GM12872 (cell line): ENCODE measurements at regions not wholly inside any gene's neighbourhood (a gene's known extent, or its start where the extent isn't known, plus 50 kb on each side); places are given as distances from the start of the nearest gene placed in this dataset.

ENCODE experiments used
- TF ChIP-seq, protein P1 (sequence below): IDR thresholded peaks from 3 replicates; pipeline ENCODE4 v1.5.1; 2011; ENCODE audit warnings: low read depth, mild to moderate bottlenecking, low read length, moderate library complexity; ENCODE audit not compliant: insufficient read depth

DNA sequence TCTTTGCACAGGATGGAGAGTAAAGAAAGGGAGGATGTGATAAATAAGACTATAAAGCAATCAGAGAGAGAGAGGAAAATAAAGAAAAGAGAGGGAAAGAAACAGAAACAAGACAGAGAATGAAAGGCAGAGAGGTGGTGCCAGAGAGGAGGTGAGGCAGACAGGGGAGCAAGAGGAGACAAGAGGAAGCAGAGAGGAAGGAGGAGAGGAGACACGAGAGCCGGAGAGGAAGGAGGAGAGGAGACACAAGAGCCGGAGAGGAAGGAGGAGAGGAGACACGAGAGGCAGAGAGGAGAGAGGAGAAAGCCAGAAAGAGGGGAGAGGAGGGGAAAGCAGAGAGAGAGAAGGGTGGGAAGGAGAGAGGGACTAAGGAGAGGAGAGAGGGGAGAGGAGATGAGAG lies 125.2 kb downstream of the PAPOLA start:
- TF ChIP-seq, protein P1, sequence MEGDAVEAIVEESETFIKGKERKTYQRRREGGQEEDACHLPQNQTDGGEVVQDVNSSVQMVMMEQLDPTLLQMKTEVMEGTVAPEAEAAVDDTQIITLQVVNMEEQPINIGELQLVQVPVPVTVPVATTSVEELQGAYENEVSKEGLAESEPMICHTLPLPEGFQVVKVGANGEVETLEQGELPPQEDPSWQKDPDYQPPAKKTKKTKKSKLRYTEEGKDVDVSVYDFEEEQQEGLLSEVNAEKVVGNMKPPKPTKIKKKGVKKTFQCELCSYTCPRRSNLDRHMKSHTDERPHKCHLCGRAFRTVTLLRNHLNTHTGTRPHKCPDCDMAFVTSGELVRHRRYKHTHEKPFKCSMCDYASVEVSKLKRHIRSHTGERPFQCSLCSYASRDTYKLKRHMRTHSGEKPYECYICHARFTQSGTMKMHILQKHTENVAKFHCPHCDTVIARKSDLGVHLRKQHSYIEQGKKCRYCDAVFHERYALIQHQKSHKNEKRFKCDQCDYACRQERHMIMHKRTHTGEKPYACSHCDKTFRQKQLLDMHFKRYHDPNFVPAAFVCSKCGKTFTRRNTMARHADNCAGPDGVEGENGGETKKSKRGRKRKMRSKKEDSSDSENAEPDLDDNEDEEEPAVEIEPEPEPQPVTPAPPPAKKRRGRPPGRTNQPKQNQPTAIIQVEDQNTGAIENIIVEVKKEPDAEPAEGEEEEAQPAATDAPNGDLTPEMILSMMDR = no peak

DNA sequence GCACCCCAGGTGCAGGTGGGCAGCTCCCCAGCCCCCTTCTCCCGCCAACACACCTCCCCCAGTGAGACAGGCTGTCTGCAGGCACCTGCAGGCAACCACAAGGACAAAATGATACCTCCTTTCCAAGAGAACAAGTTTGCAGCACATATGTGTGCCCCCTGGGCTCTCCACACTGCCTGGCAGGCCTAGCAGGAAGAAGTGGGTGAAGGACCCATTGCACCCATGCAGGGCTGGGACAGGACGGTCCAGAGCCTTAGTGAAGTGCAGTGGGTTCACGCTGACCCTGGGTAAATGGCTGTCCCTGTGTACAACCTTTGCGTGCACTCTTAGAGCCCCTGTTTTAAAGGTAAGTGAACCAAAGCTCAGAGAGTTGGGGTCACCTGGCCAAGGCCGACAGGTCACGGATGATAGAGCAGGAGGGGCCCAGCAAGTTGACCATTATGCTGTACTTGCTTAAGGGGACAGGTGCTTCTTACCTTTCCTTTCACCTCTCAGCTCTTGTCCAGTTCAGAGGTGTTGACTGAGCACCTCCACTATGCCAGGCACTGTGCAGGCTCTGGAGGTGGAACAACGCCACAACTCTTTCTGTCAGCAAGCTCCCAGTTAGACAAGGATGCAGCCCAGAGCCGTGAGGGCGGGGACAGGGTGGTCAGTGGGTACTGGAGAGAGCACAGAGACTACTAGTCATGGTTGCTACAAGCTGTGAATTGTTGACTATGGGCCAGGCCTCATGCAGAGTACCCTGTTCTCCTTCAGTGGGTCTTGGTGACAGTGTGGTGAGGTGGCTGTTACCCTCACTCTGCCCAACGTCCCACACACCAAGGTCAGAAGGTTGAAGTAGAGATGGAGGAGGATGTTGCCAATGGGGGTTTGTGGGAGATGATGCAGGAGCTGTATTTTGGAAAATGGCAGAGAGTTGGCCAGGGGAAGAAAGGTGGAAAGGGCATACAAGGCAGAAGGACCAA lies 125.9 kb downstream of the PAPOLA start:
- TF ChIP-seq, protein P1 = no peak

DNA sequence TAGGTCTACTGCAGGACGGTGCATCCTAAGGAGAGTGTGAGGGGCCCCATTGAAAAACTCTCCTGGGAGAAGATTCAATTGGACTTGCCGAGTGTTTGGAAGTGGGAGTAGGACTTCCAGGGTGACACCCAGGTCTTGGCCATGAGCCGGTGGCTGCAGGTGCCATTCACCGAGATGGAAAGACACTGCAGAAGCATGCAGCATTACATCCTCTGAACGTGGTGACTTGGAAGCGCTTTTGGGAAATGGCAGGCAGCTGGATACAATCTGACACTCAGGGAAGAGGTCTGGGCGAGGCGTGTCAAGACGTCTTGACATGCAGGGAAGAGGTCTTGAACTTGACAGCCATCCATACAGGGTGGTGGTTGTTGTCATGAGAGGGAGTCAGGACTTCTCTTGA lies 126.9 kb downstream of the PAPOLA start:
- TF ChIP-seq, protein P1 = no peak

DNA sequence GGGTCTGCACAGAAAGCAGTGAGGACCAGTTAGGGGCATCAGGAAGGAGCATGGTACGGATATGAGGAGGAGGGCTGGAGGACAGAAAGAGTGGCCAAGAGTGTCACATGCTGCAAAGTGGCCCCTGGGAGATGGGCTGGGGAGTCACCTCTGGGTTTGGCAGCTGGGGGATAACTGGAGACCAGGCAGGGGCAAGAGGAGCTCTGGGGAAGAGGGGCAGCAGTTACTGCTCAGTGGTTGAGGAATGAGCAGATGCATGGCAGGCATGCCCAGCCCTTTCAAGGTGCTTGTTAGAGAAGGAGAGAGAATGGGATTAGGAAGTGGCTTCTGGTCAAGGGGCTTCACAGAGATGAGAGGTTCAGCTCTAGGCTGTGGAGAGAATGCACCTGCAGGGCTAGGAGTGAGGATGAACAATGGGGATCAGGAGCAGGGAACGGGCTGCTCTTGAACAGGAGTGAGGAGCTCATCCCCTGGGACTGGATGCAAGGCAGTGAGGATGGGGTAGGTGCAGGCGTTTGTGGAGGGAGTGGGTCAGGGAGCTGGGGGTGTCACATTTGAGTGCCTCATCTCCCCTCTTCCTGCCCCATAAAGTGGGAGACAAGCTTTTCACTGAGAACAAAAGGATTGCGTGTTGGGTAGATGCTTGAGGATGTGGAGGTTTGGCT lies 127.5 kb downstream of the PAPOLA start:
- TF ChIP-seq, protein P1 = no peak

DNA sequence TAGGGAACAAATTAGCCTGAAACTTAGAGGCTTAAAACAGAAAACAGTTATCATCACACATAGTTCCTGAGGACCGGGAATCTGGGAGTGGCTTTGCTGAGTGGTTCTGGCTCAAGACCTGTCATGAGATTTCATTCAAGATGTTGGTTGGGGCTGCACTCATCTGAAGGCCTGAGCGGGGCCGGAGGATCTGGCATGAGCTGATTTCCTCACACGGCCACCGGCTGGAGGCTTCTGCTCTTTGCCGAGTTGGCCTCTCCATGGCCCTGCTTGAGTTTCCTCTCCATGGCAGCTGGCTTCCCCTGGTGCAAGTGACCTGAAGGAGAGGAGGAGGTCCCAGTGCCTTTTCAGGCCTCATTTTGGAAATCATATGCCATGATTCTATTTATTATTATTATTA lies 128.1 kb downstream of the PAPOLA start:
- TF ChIP-seq, protein P1 = no peak

DNA sequence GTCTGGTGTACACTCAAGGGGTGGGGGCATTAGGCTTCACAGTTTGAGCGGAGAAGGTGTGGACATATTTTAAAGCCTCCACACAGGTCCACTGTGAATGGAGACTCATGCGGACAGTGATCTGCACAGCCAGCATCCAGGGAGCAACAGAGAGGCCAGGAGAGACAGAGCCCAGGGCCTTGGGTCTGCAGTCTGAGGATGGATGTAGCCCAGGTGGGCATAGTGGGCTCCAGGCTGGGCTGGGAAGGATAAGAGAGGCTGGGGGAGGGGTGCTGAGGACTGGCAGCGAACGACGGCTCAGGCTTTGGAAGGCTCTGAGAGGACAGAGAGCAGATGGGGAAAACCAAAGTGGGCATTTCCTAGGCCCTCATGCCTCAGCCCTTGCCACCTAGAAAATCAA lies 128.8 kb downstream of the PAPOLA start:
- TF ChIP-seq, protein P1 = no peak

DNA sequence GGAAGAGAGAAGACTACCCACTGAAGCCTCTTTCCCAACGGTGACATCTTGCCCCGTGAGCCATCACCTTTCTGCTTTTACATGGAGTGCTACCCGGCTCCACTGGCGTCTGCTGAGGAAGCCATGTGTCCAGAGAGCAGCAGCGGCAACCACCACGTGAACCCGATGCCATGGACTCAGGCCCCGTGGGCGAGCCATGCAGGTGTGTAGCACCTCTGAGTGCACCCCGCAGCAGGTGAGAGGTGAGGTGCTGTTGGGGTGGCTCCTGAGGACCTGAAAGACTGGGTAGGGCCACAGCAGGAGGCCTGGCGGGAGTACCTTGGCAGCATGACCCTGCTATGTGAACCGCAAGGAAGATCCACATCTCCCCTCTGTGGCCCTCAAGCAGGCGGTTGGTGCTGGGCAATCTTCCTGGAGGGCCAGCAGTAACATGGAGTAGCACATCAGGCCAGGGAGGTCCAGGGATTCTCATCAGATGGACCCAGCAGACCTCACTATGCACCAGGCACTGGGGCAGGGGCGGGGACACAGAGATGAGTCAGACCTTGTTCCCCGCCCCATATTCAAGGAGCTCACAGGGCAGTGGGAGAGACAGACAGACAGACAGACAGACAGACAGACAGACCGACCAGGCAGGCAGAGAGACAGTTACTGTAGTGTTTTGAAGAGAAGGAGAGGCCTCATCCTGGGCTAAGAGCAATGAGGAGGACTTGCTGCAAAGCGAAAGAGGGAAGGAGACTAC lies 129.6 kb downstream of the PAPOLA start:
- TF ChIP-seq, protein P1 = no peak
